WTC11 (cell line): ENCODE measurements at regions not wholly inside any gene's neighbourhood (a gene's known extent, or its start where the extent isn't known, plus 50 kb on each side); places are given as distances from the start of the nearest gene placed in this dataset.

Experiments used
- ATAC-seq: fragments of 200-7000 bp; cut with Tn5 transposase; 2 replicates; pipeline ENCODE4 v1.10.0; 2021; ENCODE audit warnings: mild to moderate bottlenecking, moderate library complexity
- CTCF ChIA-PET: fragments of 300-600 bp; sonication (Branson Sonifier 250); formaldehyde crosslinking; loops from one replicate; lab custom pipeline; 2021; ENCODE audit warnings: antibody characterized with exemption; lab: Charles Lee
- POLR2A ChIA-PET: fragments of 350-600 bp; sonication (Branson Sonifier 250); formaldehyde crosslinking; loops from one replicate; lab custom pipeline; 2021; ENCODE audit warnings: antibody characterized with exemption; lab: Charles Lee
- DNase-seq: peaks from one replicate; pipeline ENCODE4 v3.0.0; 2021; ENCODE audit warnings: low spot score
- H3K27ac Mint-ChIP-seq: 2 replicates; pipeline ENCODE4 v1.8.0; 2021; ENCODE audit warnings: mixed read lengths
- H3K27me3 Mint-ChIP-seq: 2 replicates; pipeline ENCODE4 v1.8.0; 2021; ENCODE audit warnings: low read depth, mild to moderate bottlenecking, moderate library complexity, mixed read lengths
- H3K36me3 Mint-ChIP-seq: 2 replicates; pipeline ENCODE4 v1.8.0; 2021; ENCODE audit warnings: mixed read lengths
- H3K4me1 Mint-ChIP-seq: 2 replicates; pipeline ENCODE4 v1.8.0; 2022; ENCODE audit warnings: mixed read lengths
- H3K4me3 Mint-ChIP-seq: 2 replicates; pipeline ENCODE4 v1.8.0; 2021; ENCODE audit warnings: mild to moderate bottlenecking, moderate library complexity, mixed read lengths
- H3K9me3 Mint-ChIP-seq: 2 replicates; pipeline ENCODE4 v1.8.0; 2021; ENCODE audit warnings: mixed read lengths
- ATF6 ChIP-seq: sonication (generic); formaldehyde crosslinking; IDR thresholded peaks from 2 replicates; pipeline ENCODE4 v1.8.1; 2023; ENCODE audit warnings: mild to moderate bottlenecking, missing genetic modification reagents
- CBFB ChIP-seq: sonication (generic); formaldehyde crosslinking; IDR thresholded peaks from 2 replicates; pipeline ENCODE4 v1.8.1; 2022; ENCODE audit warnings: mild to moderate bottlenecking, low read depth, missing genetic modification reagents
- E2F1 ChIP-seq: sonication (generic); formaldehyde crosslinking; IDR thresholded peaks from 2 replicates; pipeline ENCODE4 v1.8.0; 2022; ENCODE audit warnings: mild to moderate bottlenecking, missing genetic modification reagents
- ELF4 ChIP-seq: sonication (generic); formaldehyde crosslinking; IDR thresholded peaks from 2 replicates; pipeline ENCODE4 v1.8.1; 2022; ENCODE audit warnings: low read depth, mild to moderate bottlenecking, moderate library complexity, missing genetic modification reagents
- ERG ChIP-seq: fragments of 250-450 bp; sonication (Bioruptor Pico); IDR thresholded peaks from 2 replicates; pipeline ENCODE4 v1.8.0; 2021; ENCODE audit warnings: mild to moderate bottlenecking
- FOXP1 ChIP-seq: sonication (generic); formaldehyde crosslinking; IDR thresholded peaks from 2 replicates; pipeline ENCODE4 v1.8.0; 2022; ENCODE audit warnings: missing genetic modification reagents, mild to moderate bottlenecking, moderate library complexity, borderline replicate concordance
- JAZF1 ChIP-seq: fragments of 250-450 bp; sonication (Bioruptor Pico); IDR thresholded peaks from 2 replicates; pipeline ENCODE4 v1.9.0; 2021; ENCODE audit warnings: moderate library complexity, mild to moderate bottlenecking, inconsistent platforms
- MAX ChIP-seq: sonication (generic); formaldehyde crosslinking; IDR thresholded peaks from 2 replicates; pipeline ENCODE4 v1.8.0; 2022; ENCODE audit warnings: mild to moderate bottlenecking, missing genetic modification reagents
- MXD4 ChIP-seq: fragments of 250-450 bp; sonication (Bioruptor Pico); IDR thresholded peaks from 2 replicates; pipeline ENCODE4 v1.8.0; 2021; ENCODE audit warnings: mild to moderate bottlenecking, moderate library complexity, borderline replicate concordance
- MYBL2 ChIP-seq: sonication (generic); formaldehyde crosslinking; IDR thresholded peaks from 2 replicates; pipeline ENCODE4 v1.8.1; 2023; ENCODE audit warnings: mild to moderate bottlenecking, moderate library complexity, missing genetic modification reagents
- NR2C2 ChIP-seq: sonication (generic); formaldehyde crosslinking; IDR thresholded peaks from 2 replicates; pipeline ENCODE4 v1.8.0; 2022; ENCODE audit warnings: mild to moderate bottlenecking, missing genetic modification reagents
- NR3C1 ChIP-seq: sonication (generic); formaldehyde crosslinking; conservative IDR thresholded peaks from 2 replicates; pipeline ENCODE4 v1.8.1; 2023; ENCODE audit warnings: low read depth, mild to moderate bottlenecking, missing genetic modification reagents
- RORB ChIP-seq: fragments of 250-450 bp; sonication (Bioruptor Pico); IDR thresholded peaks from 2 replicates; pipeline ENCODE4 v1.9.0; 2021; ENCODE audit warnings: mild to moderate bottlenecking
- SMAD4 ChIP-seq: sonication (generic); formaldehyde crosslinking; IDR thresholded peaks from 2 replicates; pipeline ENCODE4 v1.8.0; 2022; ENCODE audit warnings: mild to moderate bottlenecking, missing genetic modification reagents
- USF1 ChIP-seq: sonication (generic); formaldehyde crosslinking; IDR thresholded peaks from 2 replicates; pipeline ENCODE4 v1.8.0; 2022; ENCODE audit warnings: mild to moderate bottlenecking, missing genetic modification reagents
- ZNF138 ChIP-seq: sonication (generic); formaldehyde crosslinking; conservative IDR thresholded peaks from 2 replicates; pipeline ENCODE4 v1.8.1; 2022; ENCODE audit warnings: mild to moderate bottlenecking, moderate library complexity, missing genetic modification reagents
- ZNF219 ChIP-seq: sonication (generic); formaldehyde crosslinking; IDR thresholded peaks from 2 replicates; pipeline ENCODE4 v1.8.0; 2023; ENCODE audit warnings: missing genetic modification reagents, mild to moderate bottlenecking, borderline replicate concordance
- TF ChIP-seq, protein P1 (sequence below): sonication (generic); formaldehyde crosslinking; IDR thresholded peaks from 2 replicates; pipeline ENCODE4 v1.8.1; 2022; ENCODE audit warnings: mild to moderate bottlenecking, missing genetic modification reagents, moderate library complexity, borderline replicate concordance
- TF ChIP-seq, protein P2 (sequence below): fragments of 250-450 bp; sonication (Bioruptor Pico); conservative IDR thresholded peaks from 2 replicates; pipeline ENCODE4 v1.9.0; 2021; ENCODE audit warnings: mild to moderate bottlenecking
- TF ChIP-seq, protein P3 (sequence below): sonication (generic); formaldehyde crosslinking; IDR thresholded peaks from 2 replicates; pipeline ENCODE4 v1.8.0; 2022; ENCODE audit warnings: missing genetic modification reagents

- DNase-seq (no peak), ATAC-seq (peak; percentile 61)
- ChIA-PET POLR2A (no interaction called here), CTCF (interaction anchor here (3.3 kb wide), 1 partner anchor 15 kb away, joined by 13 read pairs; no protein-coding TSS in a partner anchor)
- Mint-ChIP-seq H3K27me3 (no peaks in the 10 kb centered on the region), H3K36me3 (no peaks in the 10 kb centered on the region), H3K4me3 (no peak overlapping the region), H3K27ac (no peak overlapping the region), H3K9me3 (no peaks in the 10 kb centered on the region), H3K4me1 (peaks cover 56% of the 10 kb centered on the region)
- TF ChIP-seq USF1 (CRISPR knock-in tag) (no peak), JAZF1 (CRISPR knock-in tag) (no peak), ERG (no peak), MXD4 (CRISPR knock-in tag) (no peak), MYBL2 (CRISPR knock-in tag) (no peak), MAX (CRISPR knock-in tag) (no peak), NR2C2 (CRISPR knock-in tag) (no peak), ELF4 (no peak), ATF6 (CRISPR knock-in tag) (no peak), SMAD4 (no peak), RORB (no peak), NR3C1 (CRISPR knock-in tag) (no peak), FOXP1 (CRISPR knock-in tag) (no peak), ZNF138 (CRISPR knock-in tag) (no peak), ZNF219 (CRISPR knock-in tag) (no peak), E2F1 (CRISPR knock-in tag) (no peak), CBFB (CRISPR knock-in tag) (no peak)
- TF ChIP-seq, protein P1, sequence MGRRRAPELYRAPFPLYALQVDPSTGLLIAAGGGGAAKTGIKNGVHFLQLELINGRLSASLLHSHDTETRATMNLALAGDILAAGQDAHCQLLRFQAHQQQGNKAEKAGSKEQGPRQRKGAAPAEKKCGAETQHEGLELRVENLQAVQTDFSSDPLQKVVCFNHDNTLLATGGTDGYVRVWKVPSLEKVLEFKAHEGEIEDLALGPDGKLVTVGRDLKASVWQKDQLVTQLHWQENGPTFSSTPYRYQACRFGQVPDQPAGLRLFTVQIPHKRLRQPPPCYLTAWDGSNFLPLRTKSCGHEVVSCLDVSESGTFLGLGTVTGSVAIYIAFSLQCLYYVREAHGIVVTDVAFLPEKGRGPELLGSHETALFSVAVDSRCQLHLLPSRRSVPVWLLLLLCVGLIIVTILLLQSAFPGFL (CRISPR knock-in tag), result no peak
- TF ChIP-seq, protein P2, sequence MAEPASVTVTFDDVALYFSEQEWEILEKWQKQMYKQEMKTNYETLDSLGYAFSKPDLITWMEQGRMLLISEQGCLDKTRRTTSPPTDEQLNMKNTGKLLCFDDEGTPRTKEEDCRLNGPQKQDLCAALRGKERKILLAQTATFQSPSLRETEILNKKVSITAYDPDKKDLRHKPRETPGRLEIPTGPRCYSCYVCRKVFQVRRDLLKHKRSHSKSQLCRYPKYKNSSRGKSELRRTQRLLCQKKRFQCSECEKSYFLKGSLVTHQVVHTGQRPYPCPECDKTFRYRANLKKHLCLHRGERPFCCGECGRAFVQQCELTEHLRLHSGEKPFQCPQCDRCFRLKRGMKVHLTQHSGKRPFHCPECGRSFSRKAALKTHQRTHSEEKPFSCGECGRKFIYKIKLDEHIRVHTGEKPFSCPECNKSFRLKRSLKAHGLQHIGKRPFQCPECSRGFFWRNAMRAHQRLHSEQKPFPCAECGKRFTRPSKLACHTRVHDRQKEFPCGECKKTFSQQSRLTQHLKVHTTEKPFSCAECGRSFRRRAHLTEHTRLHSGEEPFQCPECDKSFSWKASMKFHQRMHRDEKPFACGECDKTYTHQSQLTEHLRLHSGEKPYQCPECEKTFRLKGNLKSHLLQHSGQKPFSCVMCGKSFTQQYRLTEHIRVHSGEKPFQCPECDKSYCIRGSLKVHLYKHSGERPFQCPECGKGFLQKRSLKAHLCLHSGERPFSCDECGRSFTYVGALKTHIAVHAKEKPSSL (CRISPR knock-in tag), result no peak
- TF ChIP-seq, protein P3, sequence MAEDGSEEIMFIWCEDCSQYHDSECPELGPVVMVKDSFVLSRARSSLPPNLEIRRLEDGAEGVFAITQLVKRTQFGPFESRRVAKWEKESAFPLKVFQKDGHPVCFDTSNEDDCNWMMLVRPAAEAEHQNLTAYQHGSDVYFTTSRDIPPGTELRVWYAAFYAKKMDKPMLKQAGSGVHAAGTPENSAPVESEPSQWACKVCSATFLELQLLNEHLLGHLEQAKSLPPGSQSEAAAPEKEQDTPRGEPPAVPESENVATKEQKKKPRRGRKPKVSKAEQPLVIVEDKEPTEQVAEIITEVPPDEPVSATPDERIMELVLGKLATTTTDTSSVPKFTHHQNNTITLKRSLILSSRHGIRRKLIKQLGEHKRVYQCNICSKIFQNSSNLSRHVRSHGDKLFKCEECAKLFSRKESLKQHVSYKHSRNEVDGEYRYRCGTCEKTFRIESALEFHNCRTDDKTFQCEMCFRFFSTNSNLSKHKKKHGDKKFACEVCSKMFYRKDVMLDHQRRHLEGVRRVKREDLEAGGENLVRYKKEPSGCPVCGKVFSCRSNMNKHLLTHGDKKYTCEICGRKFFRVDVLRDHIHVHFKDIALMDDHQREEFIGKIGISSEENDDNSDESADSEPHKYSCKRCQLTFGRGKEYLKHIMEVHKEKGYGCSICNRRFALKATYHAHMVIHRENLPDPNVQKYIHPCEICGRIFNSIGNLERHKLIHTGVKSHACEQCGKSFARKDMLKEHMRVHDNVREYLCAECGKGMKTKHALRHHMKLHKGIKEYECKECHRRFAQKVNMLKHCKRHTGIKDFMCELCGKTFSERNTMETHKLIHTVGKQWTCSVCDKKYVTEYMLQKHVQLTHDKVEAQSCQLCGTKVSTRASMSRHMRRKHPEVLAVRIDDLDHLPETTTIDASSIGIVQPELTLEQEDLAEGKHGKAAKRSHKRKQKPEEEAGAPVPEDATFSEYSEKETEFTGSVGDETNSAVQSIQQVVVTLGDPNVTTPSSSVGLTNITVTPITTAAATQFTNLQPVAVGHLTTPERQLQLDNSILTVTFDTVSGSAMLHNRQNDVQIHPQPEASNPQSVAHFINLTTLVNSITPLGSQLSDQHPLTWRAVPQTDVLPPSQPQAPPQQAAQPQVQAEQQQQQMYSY (CRISPR knock-in tag), result no peak
Observed at GRCh38 chr10:60664859-60665258, 113.4 kb upstream of the CDK1 start.
